HG03135 (cell line): ENCODE measurements at regions not wholly inside any gene's neighbourhood (a gene's known extent, or its start where the extent isn't known, plus 50 kb on each side); places are given as distances from the start of the nearest gene placed in this dataset.

ENCODE experiments used
- ATAC-seq: cut with Tn5 transposase; IDR thresholded peaks from one replicate; pipeline ENCODE4 v1.9.1; 2021; ENCODE audit warnings: mild to moderate bottlenecking, moderate library complexity; ENCODE audit not compliant: unreplicated experiment

- ATAC-seq: no peak
Observed at GRCh38 chr5:128876569-128877382, 88.5 kb upstream of the SLC27A6 start.

DNA sequence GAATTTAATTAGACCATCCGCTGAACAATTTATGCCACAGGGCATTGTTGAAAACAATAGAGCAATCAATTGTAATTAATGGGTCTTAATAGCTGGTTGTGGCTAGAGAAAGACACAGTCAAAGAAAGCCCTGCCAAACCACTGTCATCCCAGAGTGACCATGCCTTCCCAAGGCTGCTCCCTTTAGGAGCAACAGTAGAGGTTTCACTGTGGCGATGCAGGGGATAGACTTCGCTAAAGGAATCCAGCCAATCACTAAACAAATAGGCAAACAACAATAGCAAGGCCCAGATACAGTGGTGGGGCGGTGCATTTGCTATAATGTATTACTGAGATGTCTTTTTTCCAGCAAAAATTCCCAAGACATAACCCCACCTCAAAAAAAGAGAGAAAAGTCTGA lies 87.8 kb upstream of the SLC27A6 start:
- no peak for ATAC-seq

- ATAC-seq: no peak
Observed at GRCh38 chr5:128881502-128882018, 83.7 kb upstream of the SLC27A6 start.

DNA sequence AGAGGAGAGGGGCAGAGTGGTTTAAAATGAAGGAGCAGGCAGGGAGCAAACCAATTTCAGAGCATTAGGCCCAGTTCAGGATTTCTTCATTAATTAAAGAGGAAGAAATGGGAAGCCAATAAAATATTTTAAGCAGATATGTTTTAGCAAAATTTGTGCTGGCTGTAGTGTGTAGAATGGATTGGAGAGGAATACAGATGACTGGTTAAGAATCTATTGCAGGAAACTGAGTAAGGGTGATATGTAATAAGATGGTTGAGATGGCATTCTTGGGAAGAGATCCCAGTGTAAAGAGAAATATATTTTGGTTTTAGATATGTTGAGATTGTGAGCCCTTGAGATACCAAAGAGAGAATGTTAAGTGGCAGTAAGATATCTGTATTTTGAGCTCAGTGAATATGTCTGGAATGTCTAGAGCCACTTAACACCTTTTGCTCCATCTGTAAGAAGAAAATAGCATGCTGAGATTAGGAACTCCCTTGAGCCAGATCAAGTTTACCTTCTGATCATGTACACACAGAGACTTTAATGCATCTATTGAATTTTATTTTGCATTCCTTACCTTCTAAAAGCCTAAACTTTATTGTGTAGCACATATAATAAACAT lies 79.5 kb upstream of the SLC27A6 start:
- no peak for ATAC-seq

DNA sequence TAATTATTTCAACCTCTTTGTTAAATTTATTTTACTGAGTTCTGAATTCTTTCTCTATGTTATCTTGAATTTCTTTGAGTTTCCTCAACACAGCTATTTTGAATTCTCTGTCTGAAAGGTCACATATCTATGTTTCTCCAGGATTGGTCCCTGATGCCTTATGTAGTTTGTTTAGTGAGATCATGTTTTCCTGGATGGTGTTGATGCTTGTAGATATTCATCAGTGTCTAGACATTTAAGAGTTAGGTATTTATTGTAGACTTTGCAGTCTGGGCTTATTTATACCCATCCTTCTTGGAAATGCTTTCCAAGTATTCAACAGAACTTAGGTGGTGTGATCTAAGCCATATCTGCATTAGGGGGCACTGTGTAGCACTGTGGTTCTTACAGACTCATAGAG lies 70.2 kb upstream of the SLC27A6 start:
- ATAC-seq: no peak

DNA sequence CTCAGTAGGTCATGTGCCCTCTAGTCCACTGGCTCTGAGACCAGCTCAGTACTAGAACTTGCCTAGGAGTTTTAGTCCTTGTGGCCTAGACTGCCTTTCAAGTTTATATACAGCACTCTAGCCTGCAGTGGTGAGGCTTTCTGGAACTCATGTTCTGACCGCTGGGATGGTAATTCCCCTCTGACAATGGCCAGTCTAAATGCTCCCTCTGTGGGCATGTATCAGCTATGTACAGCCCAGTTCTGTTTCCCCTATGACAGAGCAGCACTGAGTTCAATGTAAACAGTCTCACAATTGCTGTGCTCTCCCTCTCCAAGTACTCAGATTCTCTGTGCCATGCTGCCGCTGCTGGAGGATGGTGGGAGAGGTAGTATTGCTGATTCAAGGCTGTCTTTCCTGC lies 68.6 kb upstream of the SLC27A6 start:
- ATAC-seq: no peak

GRCh38 chr5:128903550-128903949 lies 61.7 kb upstream of the SLC27A6 start:
- ATAC-seq: no peak

DNA sequence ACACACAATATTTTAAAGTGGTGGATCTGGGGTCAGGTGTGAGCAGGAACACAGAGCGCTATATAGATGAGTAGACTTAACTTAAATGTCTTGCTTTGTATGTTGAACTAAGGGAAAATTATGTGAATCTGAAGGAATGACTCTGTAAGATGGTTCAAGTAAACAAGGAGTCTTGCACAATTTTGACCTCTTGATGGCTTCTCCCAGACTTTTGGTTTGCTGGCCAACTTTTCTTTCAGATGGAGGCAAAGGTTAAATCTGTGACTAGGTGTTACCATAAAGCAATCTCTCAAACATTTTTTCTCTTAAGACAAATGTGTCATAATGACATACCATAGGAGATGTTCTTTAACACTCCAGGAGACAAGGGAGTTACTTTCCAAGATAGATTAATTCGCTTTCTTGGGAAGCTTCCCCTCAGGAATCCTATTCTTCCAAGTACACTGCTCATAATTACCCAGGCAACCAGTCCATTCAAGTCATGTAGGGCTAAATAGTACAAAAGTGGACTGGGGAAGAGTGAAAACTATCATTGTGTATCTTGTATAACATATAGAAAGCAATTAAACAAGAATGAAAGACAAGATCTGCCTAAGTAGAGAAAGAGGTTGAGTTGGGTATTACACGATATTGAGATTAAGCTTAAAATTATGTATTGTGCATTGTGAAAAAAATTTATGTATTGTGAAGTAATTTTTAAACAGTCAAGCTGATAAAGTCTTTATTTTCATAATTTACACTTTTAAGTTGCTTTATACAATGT lies 60.3 kb upstream of the SLC27A6 start:
- ATAC-seq: peak; percentile 8

DNA sequence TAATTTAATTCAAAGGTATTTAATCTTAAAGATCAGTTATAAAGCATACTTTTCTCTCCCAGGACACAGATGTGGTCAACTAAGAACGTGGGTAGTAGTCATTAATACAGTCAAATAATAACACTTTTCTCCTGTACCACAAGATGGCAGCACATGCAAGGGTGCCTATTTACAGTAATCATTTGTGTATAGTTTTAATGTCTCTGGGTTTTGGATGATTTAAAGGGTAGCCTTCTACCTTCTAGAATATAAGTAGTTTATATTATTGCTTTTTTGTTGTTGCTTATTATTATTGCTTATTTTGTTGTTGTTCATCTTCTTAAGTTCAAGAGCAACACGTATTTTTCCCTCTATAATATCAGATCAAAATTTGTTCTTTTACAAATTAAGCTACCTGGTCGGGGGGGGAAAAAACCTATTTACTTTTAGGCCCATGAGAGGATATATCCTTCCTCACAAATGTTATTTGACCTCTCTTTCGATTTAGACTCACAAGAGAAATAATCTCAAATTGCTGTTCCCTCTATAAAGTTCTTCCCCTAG lies 59.6 kb upstream of the SLC27A6 start:
- peak; percentile 91 for ATAC-seq

- ATAC-seq: peak; percentile 49
Observed at GRCh38 chr5:128913551-128913950, 51.7 kb upstream of the SLC27A6 start.
